SK-N-SH (cell line): ENCODE measurements at regions not wholly inside any gene's neighbourhood (a gene's known extent, or its start where the extent isn't known, plus 50 kb on each side); places are given as distances from the start of the nearest gene placed in this dataset.

Experiments used
- CTCF ChIA-PET: fragments of 300-600, 350-600 bp; formaldehyde crosslinking; extraction: SDS; loops from one replicate; lab custom pipeline; 2021; lab: Yijun Ruan, JAX
- POLR2A ChIA-PET: fragments of 350-600 bp; sonication (Branson Sonifier 250); formaldehyde crosslinking; extraction: SDS; loops from one replicate; lab custom pipeline; 2020; ENCODE audit warnings: antibody characterized with exemption, inconsistent platforms; lab: Yijun Ruan, JAX
- DNase-seq: peaks from one replicate; pipeline ENCODE4 v3.0.0; 2012
- H2AFZ ChIP-seq: fragments of 200-600 bp; sonication (generic); 2 replicates; pipeline ENCODE4 v1.8.1; 2016; ENCODE audit warnings: antibody characterized with exemption, mild to moderate bottlenecking, low read depth
- H3F3A ChIP-seq: fragments of 200-600 bp; sonication (generic); replicated peaks from 2 replicates; pipeline ENCODE3; 2016; ENCODE audit warnings: antibody characterized with exemption, mild to moderate bottlenecking; ENCODE audit not compliant: insufficient read depth
- H3K27ac ChIP-seq, 2 experiments: fragments of 200-500 bp in 1 of 2; fragments of 200-600 bp in 1 of 2; sonication (Bioruptor generic) in 1 of 2; sonication (generic), shearing (Covaris generic) in 1 of 2; 2 replicates each; pipeline versions ENCODE4 v1.5.1 to v1.6.1; 2014 to 2016; ENCODE audit warnings: low read depth in 2 of 2, inconsistent platforms in 1 of 2, low read length in 1 of 2, mild to moderate bottlenecking in 1 of 2, mixed read lengths in 1 of 2
- H3K27me3 ChIP-seq: fragments of 200-600 bp; sonication (generic), shearing (Covaris generic); 2 replicates; pipeline ENCODE4 v1.6.1; 2016; ENCODE audit warnings: mixed run types; ENCODE audit not compliant: insufficient read depth
- H3K36me3 ChIP-seq, 2 experiments: fragments of 200-500 bp in 1 of 2; fragments of 200-600 bp in 1 of 2; sonication (Bioruptor generic) in 1 of 2; sonication (generic) in 1 of 2; replicated peaks in 1 of 2; 2 replicates each; pipeline versions ENCODE3 to v1.5.1; 2014 to 2016; ENCODE audit warnings: low read length in 1 of 2, mild to moderate bottlenecking in 1 of 2; ENCODE audit not compliant: insufficient read depth in 2 of 2, control insufficient read depth in 1 of 2
- H3K4me1 ChIP-seq, 2 experiments: fragments of 200-500 bp in 1 of 2; fragments of 200-600 bp in 1 of 2; sonication (Bioruptor generic) in 1 of 2; sonication (generic), shearing (Covaris generic) in 1 of 2; 2 replicates each; pipeline versions ENCODE4 v1.5.1 to v1.6.1; 2014 to 2016; ENCODE audit warnings: low read depth in 1 of 2, low read length in 1 of 2, mixed run types in 1 of 2; ENCODE audit not compliant: insufficient read depth in 2 of 2, control insufficient read depth in 1 of 2
- H3K4me2 ChIP-seq: fragments of 200-600 bp; sonication (generic), shearing (Covaris generic); 2 replicates; pipeline ENCODE4 v1.6.1; 2017; ENCODE audit warnings: mixed run types
- H3K4me3 ChIP-seq, 2 experiments: fragments of 200-500 bp in 1 of 2; fragments of 200-600 bp in 1 of 2; sonication (Bioruptor generic) in 1 of 2; sonication (generic), shearing (Covaris generic) in 1 of 2; 2 replicates each; pipeline versions ENCODE4 v1.5.1 to v1.8.1; 2014 to 2016; ENCODE audit warnings: low read depth in 2 of 2, inconsistent platforms in 1 of 2, low read length in 1 of 2, mild to moderate bottlenecking in 1 of 2, mixed read lengths in 1 of 2, moderate library complexity in 1 of 2
- H3K79me2 ChIP-seq: fragments of 200-600 bp; sonication (generic); 2 replicates; pipeline ENCODE4 v1.8.1; 2017; ENCODE audit warnings: mild to moderate bottlenecking; ENCODE audit not compliant: insufficient read depth
- H3K9ac ChIP-seq: fragments of 200-600 bp; sonication (generic); 2 replicates; pipeline ENCODE4 v1.6.1; 2017; ENCODE audit warnings: mixed run types
- H3K9me2 ChIP-seq: fragments of 200-600 bp; sonication (generic); 2 replicates; pipeline ENCODE4 v1.6.1; 2017; ENCODE audit warnings: mixed run types
- H3K9me3 ChIP-seq: fragments of 200-600 bp; sonication (generic); 2 replicates; pipeline ENCODE4 v1.6.1; 2017; ENCODE audit warnings: mixed run types, mild to moderate bottlenecking, moderate library complexity
- H4K20me1 ChIP-seq: fragments of 200-600 bp; sonication (generic); 2 replicates; pipeline ENCODE4 v1.6.1; 2017; ENCODE audit warnings: mild to moderate bottlenecking, mixed run types; ENCODE audit not compliant: insufficient read depth
- CHD2 ChIP-seq: fragments of 150-350 bp; IDR thresholded peaks from 2 replicates; pipeline ENCODE4 v1.6.1; 2018; ENCODE audit warnings: low read length; ENCODE audit not compliant: partially characterized antibody
- CTCF ChIP-seq: fragments of 200-600 bp; sonication (generic); IDR thresholded peaks from 2 replicates; pipeline ENCODE4 v1.6.1; 2017; ENCODE audit warnings: antibody characterized with exemption, mild to moderate bottlenecking, moderate library complexity
- GATA2 ChIP-seq: sonication (generic); formaldehyde crosslinking; IDR thresholded peaks from 2 replicates; pipeline ENCODE4 v1.5.0; 2020; ENCODE audit warnings: mild to moderate bottlenecking, missing genetic modification reagents
- JUND ChIP-seq: IDR thresholded peaks from 2 replicates; pipeline ENCODE4 v1.4.0; 2012
- MEF2A ChIP-seq: IDR thresholded peaks from 2 replicates; pipeline ENCODE4 v1.4.0; 2012; ENCODE audit warnings: low read depth, borderline replicate concordance
- MXI1 ChIP-seq: IDR thresholded peaks from 2 replicates; pipeline ENCODE4 v1.6.1; 2012; ENCODE audit warnings: mild to moderate bottlenecking, low read depth, low read length, improper control_type of control experiment
- NRF1 ChIP-seq: IDR thresholded peaks from 2 replicates; pipeline ENCODE4 v1.6.1; 2012; ENCODE audit warnings: low read depth, mild to moderate bottlenecking, low read length
- RAD21 ChIP-seq: IDR thresholded peaks from 2 replicates; pipeline ENCODE4 v1.6.1; 2012; ENCODE audit warnings: mild to moderate bottlenecking, low read length
- RFX5 ChIP-seq: IDR thresholded peaks from 2 replicates; pipeline ENCODE4 v1.6.1; 2012; ENCODE audit warnings: mild to moderate bottlenecking, improper control_type of control experiment, low read length
- RXRA ChIP-seq: IDR thresholded peaks from 2 replicates; pipeline ENCODE4 v1.4.0; 2012; ENCODE audit warnings: low read depth, mild to moderate bottlenecking, borderline replicate concordance
- SIN3A ChIP-seq: IDR thresholded peaks from 2 replicates; pipeline ENCODE4 v1.6.1; 2012; ENCODE audit warnings: low read depth, mild to moderate bottlenecking, low read length, moderate library complexity, borderline replicate concordance
- SMC3 ChIP-seq: IDR thresholded peaks from 2 replicates; pipeline ENCODE4 v1.6.1; 2012; ENCODE audit warnings: low read depth, low read length, improper control_type of control experiment
- TCF12 ChIP-seq: IDR thresholded peaks from 2 replicates; pipeline ENCODE4 v1.4.0; 2012
- TEAD4 ChIP-seq: IDR thresholded peaks from 2 replicates; pipeline ENCODE4 v1.4.0; 2012; ENCODE audit warnings: mild to moderate bottlenecking, borderline replicate concordance; ENCODE audit not compliant: insufficient read depth
- YY1 ChIP-seq: IDR thresholded peaks from 2 replicates; pipeline ENCODE4 v1.4.0; 2012; ENCODE audit warnings: low read depth, mild to moderate bottlenecking
- WGBS: methylation state at CpG from one replicate; pipeline ENCODE4 v1.1.6; 2017; ENCODE audit warnings: low lambda C conversion rate; 5-methylcytosine and 5-hydroxymethylcytosine counted together
- TF ChIP-seq, protein P1 (sequence below): IDR thresholded peaks from 2 replicates; pipeline ENCODE4 v1.4.0; 2012; ENCODE audit warnings: low read depth
- TF ChIP-seq, protein P2 (sequence below): IDR thresholded peaks from 2 replicates; pipeline ENCODE4 v1.4.0; 2012; ENCODE audit warnings: low read depth, borderline replicate concordance
- TF ChIP-seq, protein P3 (sequence below): IDR thresholded peaks from 2 replicates; pipeline ENCODE4 v1.4.0; 2012; ENCODE audit warnings: low read depth, borderline replicate concordance

DNA sequence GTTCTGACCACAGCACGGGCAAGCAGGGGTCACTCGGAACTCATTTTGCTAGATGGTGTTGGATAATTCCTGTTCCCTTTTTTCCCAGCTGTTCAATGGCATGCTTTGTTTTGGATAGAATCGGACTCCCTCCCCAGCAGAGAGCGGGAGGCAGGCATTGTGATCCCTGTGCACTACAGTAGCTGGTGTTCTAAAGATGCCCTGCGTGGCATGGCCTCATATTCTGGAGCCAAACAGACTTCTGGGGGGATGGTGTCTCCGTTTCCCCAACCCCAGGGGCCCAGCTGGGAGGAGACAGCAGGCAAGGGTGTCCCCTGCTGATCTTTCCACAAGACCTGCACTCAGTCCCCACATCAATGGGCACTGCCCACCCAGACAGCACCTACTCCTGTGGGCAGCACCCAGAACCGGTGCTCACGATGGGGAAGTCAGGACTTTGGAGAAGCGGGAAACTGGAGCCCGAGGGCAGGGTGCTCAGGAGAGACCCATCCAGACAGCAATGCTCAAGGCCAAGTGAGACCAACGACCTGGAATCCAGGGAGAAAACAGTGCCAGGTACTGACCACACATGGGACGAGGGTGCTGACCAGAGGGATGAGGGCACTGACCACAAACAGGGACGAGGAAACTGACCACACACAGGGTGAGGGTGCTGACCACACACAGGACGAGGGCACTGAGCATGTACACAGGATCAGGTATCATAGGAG is 934.9 kb downstream of the BRD1 start:
- no peak overlapping the region for H3K4me3 ChIP-seq
- H2AFZ ChIP-seq, result no peak overlapping the region
- WGBS, result 13% methylated on average over 14 of the region's 14 CpGs
- no peaks in the 10 kb centered on the region for H3K36me3 ChIP-seq
- ChIA-PET POLR2A (no interaction called here), CTCF (no interaction called here)
- DNase-seq, result no peak
- peaks cover 8% of the 10 kb centered on the region; the same call in 1 of the 2 replicates for H3K27me3 ChIP-seq
- H3K27ac ChIP-seq, result no peak overlapping the region
- H3K9me2 ChIP-seq, result no peaks in the 10 kb centered on the region
- H3F3A ChIP-seq, result no peaks in the 10 kb centered on the region
- TF ChIP-seq GATA2 (CRISPR knock-in tag) (no peak), TCF12 (no peak), MEF2A (no peak), CTCF (no peak), RXRA (no peak), RAD21 (no peak), RFX5 (no peak)
- TF ChIP-seq, protein P1, sequence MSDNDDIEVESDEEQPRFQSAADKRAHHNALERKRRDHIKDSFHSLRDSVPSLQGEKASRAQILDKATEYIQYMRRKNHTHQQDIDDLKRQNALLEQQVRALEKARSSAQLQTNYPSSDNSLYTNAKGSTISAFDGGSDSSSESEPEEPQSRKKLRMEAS, result no peak
- no peak overlapping the region for H3K9ac ChIP-seq
- no peaks in the 10 kb centered on the region for H4K20me1 ChIP-seq
- no peaks in the 10 kb centered on the region for H3K79me2 ChIP-seq
- H3K9me3 ChIP-seq, result no peaks in the 10 kb centered on the region
- H3K4me2 ChIP-seq, result no peak overlapping the region
- no peaks in the 10 kb centered on the region for H3K4me1 ChIP-seq

DNA sequence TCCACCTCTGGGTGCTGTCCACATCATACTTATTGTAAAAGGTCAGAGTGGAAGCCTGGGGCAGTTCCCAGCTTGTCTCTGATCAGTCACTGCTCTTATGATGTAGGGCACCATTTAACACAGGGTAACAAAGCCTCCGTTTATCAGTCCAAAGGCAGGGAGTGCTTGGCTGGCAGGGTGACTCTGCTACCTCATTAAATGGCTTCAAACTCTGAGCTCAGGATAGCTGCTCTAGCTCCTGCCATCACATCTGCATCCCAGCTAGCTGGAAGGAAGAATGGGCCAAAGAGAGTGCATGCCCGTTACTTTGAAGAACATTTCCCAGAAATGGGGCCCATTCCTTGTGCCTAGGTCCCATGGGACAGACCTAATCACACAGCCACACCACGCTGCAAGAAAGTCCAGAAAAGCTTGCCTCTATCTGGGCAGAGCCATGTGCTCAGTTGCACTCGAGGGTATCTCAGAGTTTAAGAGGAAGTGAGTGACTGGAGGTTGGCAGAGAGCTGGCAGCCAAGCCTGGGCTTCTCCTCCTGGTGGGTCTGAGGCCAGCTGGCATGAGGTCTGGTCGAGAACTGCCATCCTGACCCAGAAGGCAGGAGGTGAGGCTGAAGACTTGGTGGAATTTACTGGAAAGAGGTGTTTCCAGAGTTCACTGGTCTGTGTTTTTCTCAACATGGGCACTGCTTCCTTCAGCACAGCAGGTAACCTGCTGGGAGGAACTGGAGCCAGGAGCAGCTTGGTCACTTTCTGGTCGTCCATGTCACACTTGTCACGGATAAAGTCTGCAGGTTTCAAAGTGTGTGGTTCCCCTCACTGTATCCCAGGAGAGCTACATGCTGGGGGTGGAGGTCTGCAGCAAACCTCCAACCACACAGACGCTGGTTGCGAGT is 935.7 kb downstream of the BRD1 start:
- H4K20me1 ChIP-seq, result no peaks in the 10 kb centered on the region
- WGBS, result 16% methylated on average over 7 of the region's 9 CpGs
- H3F3A ChIP-seq, result no peaks in the 10 kb centered on the region
- H2AFZ ChIP-seq, result no peak overlapping the region
- no peak for DNase-seq
- no peaks in the 10 kb centered on the region for H3K4me1 ChIP-seq
- TF ChIP-seq, protein P2, sequence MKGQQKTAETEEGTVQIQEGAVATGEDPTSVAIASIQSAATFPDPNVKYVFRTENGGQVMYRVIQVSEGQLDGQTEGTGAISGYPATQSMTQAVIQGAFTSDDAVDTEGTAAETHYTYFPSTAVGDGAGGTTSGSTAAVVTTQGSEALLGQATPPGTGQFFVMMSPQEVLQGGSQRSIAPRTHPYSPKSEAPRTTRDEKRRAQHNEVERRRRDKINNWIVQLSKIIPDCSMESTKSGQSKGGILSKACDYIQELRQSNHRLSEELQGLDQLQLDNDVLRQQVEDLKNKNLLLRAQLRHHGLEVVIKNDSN, result no peak
- TF ChIP-seq MEF2A, result no peak
- TF ChIP-seq MXI1, result no peak
- TF ChIP-seq, protein P1, result no peak
- TF ChIP-seq, protein P3, sequence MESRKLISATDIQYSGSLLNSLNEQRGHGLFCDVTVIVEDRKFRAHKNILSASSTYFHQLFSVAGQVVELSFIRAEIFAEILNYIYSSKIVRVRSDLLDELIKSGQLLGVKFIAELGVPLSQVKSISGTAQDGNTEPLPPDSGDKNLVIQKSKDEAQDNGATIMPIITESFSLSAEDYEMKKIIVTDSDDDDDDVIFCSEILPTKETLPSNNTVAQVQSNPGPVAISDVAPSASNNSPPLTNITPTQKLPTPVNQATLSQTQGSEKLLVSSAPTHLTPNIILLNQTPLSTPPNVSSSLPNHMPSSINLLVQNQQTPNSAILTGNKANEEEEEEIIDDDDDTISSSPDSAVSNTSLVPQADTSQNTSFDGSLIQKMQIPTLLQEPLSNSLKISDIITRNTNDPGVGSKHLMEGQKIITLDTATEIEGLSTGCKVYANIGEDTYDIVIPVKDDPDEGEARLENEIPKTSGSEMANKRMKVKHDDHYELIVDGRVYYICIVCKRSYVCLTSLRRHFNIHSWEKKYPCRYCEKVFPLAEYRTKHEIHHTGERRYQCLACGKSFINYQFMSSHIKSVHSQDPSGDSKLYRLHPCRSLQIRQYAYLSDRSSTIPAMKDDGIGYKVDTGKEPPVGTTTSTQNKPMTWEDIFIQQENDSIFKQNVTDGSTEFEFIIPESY, result no peak
- TF ChIP-seq SMC3, result no peak
- no peak for TF ChIP-seq TEAD4
- no peak for TF ChIP-seq SIN3A
- no peak for TF ChIP-seq JUND
- TF ChIP-seq GATA2 (CRISPR knock-in tag), result no peak
- no peak for TF ChIP-seq CTCF
- no peak for TF ChIP-seq NRF1
- no peak for TF ChIP-seq YY1
- no peak for TF ChIP-seq CHD2
- TF ChIP-seq TCF12, result no peak
- H3K79me2 ChIP-seq, result no peaks in the 10 kb centered on the region
- no peak overlapping the region for H3K4me3 ChIP-seq
- H3K9me3 ChIP-seq, result no peaks in the 10 kb centered on the region
- no peaks in the 10 kb centered on the region for H3K9me2 ChIP-seq
- POLR2A ChIA-PET, result no interaction called here
- H3K27me3 ChIP-seq, result peaks cover 8% of the 10 kb centered on the region; the same call in 1 of the 2 replicates
- no peaks in the 10 kb centered on the region for H3K36me3 ChIP-seq
- H3K9ac ChIP-seq, result no peak overlapping the region
- no peak overlapping the region for H3K4me2 ChIP-seq
- CTCF ChIA-PET, result no interaction called here
- no peak overlapping the region for H3K27ac ChIP-seq
